GM19395 (cell line): ENCODE measurements at regions not wholly inside any gene's neighbourhood (a gene's known extent, or its start where the extent isn't known, plus 50 kb on each side); places are given as distances from the start of the nearest gene placed in this dataset.
"Not testable (repeated sequence)": the region's sequence is repeated elsewhere in the genome, so short reads cannot be mapped to it uniquely, and the experiment has no call there.

Source experiments
- ATAC-seq: cut with Tn5 transposase; IDR thresholded peaks from one replicate; pipeline ENCODE4 v1.9.1; 2021; ENCODE audit warnings: mild to moderate bottlenecking, moderate library complexity; ENCODE audit not compliant: unreplicated experiment

- no peak for ATAC-seq
Measured at GRCh38 chr18:42306594-42306980, 351.6 kb downstream of the PIK3C3 start.

- no peak for ATAC-seq
Measured at GRCh38 chr18:42310956-42311355, 355.9 kb downstream of the PIK3C3 start.

- no peak for ATAC-seq
Measured at GRCh38 chr18:42326752-42327151, 371.7 kb downstream of the PIK3C3 start.

GRCh38 chr18:42328931-42329330 is 373.9 kb downstream of the PIK3C3 start:
- no peak for ATAC-seq

GRCh38 chr18:42330296-42330695 is 375.3 kb downstream of the PIK3C3 start:
- no peak for ATAC-seq

- ATAC-seq = no peak
Measured at GRCh38 chr18:42333558-42333957, 378.5 kb downstream of the PIK3C3 start.

GRCh38 chr18:42334931-42335330 is 379.9 kb downstream of the PIK3C3 start:
- no peak for ATAC-seq

GRCh38 chr18:42336139-42336538 is 381.1 kb downstream of the PIK3C3 start:
- no peak for ATAC-seq

GRCh38 chr18:42337337-42337736 is 382.3 kb downstream of the PIK3C3 start:
- not testable (repeated sequence) for ATAC-seq

GRCh38 chr18:42338683-42339082 is 383.6 kb downstream of the PIK3C3 start:
- no peak for ATAC-seq

GRCh38 chr18:42339372-42339771 is 384.3 kb downstream of the PIK3C3 start:
- no peak for ATAC-seq

GRCh38 chr18:42340423-42341009 is 385.5 kb downstream of the PIK3C3 start:
- no peak for ATAC-seq

GRCh38 chr18:42341423-42341822 is 386.4 kb downstream of the PIK3C3 start:
- no peak for ATAC-seq

GRCh38 chr18:42348722-42349121 is 393.7 kb downstream of the PIK3C3 start:
- ATAC-seq = no peak

- ATAC-seq = no peak
Measured at GRCh38 chr18:42351455-42351854, 396.4 kb downstream of the PIK3C3 start.

GRCh38 chr18:42360716-42361115 is 405.7 kb downstream of the PIK3C3 start:
- ATAC-seq = no peak

GRCh38 chr18:42363446-42364441 is 408.7 kb downstream of the PIK3C3 start:
- no peak for ATAC-seq

- no peak for ATAC-seq
Measured at GRCh38 chr18:42364766-42365165, 409.7 kb downstream of the PIK3C3 start.

GRCh38 chr18:42365591-42365990 is 410.6 kb downstream of the PIK3C3 start:
- ATAC-seq = no peak

- no peak for ATAC-seq
Measured at GRCh38 chr18:42373584-42373983, 418.6 kb downstream of the PIK3C3 start.

- ATAC-seq = no peak
Measured at GRCh38 chr18:42374961-42375360, 419.9 kb downstream of the PIK3C3 start.

GRCh38 chr18:42378854-42379253 is 423.8 kb downstream of the PIK3C3 start:
- ATAC-seq = not testable (repeated sequence)
